T-helper 2 cell treated with Interferon-gamma antibody and Interleukin-4, amounts not matched to agents 5 μg/mL and 100 μg/mL, for 36 hours (primary cell): ENCODE measurements at regions not wholly inside any gene's neighbourhood (a gene's known extent, or its start where the extent isn't known, plus 50 kb on each side); places are given as distances from the start of the nearest gene placed in this dataset.

ENCODE experiments used
- DNase-seq: peaks from one replicate; pipeline ENCODE4 v3.0.0; 2021; ENCODE audit warnings: low spot score
- H3K27ac Mint-ChIP-seq: one replicate; pipeline ENCODE4 v1.8.0; 2021; ENCODE audit warnings: mild to moderate bottlenecking, mixed read lengths
- H3K27me3 Mint-ChIP-seq: one replicate; pipeline ENCODE4 v1.8.0; 2021; ENCODE audit warnings: low read depth, mixed read lengths
- H3K36me3 Mint-ChIP-seq: one replicate; pipeline ENCODE4 v1.8.0; 2021; ENCODE audit warnings: low read depth, mixed read lengths
- H3K4me1 Mint-ChIP-seq: one replicate; pipeline ENCODE4 v1.8.0; 2021; ENCODE audit warnings: low read depth, mixed read lengths
- H3K4me3 Mint-ChIP-seq: one replicate; pipeline ENCODE4 v1.8.0; 2022; ENCODE audit warnings: mild to moderate bottlenecking, moderate library complexity, mixed read lengths
- H3K9me3 Mint-ChIP-seq: one replicate; pipeline ENCODE4 v1.8.0; 2021; ENCODE audit warnings: mixed read lengths

GRCh38 chr13:39232401-39232980 is 194.2 kb downstream of the NHLRC3 start:
- Mint-ChIP-seq H3K27ac (no peak overlapping the region), H3K9me3 (no peaks in the 10 kb centered on the region), H3K27me3 (peaks cover 13% of the 10 kb centered on the region), H3K4me1 (no peaks in the 10 kb centered on the region), H3K4me3 (no peak overlapping the region), H3K36me3 (no peaks in the 10 kb centered on the region)
- no peak for DNase-seq

- H3K27me3 Mint-ChIP-seq = peaks cover 17% of the 10 kb centered on the region
- H3K4me3 Mint-ChIP-seq = no peak overlapping the region
- H3K36me3 Mint-ChIP-seq = no peaks in the 10 kb centered on the region
- H3K4me1 Mint-ChIP-seq = no peaks in the 10 kb centered on the region
- H3K27ac Mint-ChIP-seq = no peak overlapping the region
- no peak for DNase-seq
- H3K9me3 Mint-ChIP-seq = no peaks in the 10 kb centered on the region
Measured at GRCh38 chr13:39232999-39233398, 194.7 kb downstream of the NHLRC3 start.

- Mint-ChIP-seq H3K9me3 (no peaks in the 10 kb centered on the region), H3K27ac (no peak overlapping the region), H3K27me3 (peaks cover 18% of the 10 kb centered on the region), H3K4me3 (no peak overlapping the region), H3K36me3 (no peaks in the 10 kb centered on the region), H3K4me1 (no peaks in the 10 kb centered on the region)
- DNase-seq = no peak
Measured at GRCh38 chr13:39233519-39233918, 195.3 kb downstream of the NHLRC3 start.

GRCh38 chr13:39244561-39245230 is 206.4 kb downstream of the NHLRC3 start:
- no peaks in the 10 kb centered on the region for H3K9me3 Mint-ChIP-seq
- H3K4me3 Mint-ChIP-seq = no peak overlapping the region
- no peak for DNase-seq
- H3K4me1 Mint-ChIP-seq = peaks cover 6% of the 10 kb centered on the region
- peaks cover 6% of the 10 kb centered on the region for H3K27me3 Mint-ChIP-seq
- H3K36me3 Mint-ChIP-seq = no peaks in the 10 kb centered on the region
- peak overlapping the region; percentile 19 for H3K27ac Mint-ChIP-seq

DNA sequence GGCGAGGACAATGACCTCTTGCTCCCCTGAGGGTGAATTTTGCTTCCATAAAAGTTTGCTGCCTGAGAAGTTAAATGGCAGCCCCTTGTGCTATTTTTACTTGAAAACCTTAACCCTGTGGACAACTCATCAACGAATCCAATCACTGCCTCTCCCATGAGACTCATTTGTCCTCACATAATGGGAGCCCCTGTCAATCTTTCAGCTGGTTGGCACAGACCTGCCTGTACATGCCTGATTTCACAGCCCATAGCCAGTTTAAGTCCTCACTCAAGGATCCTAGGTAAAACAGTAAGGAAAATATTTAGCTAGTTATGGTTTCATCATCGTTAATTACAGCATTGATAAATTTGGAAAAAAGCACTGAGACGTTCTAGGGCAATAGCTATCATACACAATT is 207.4 kb downstream of the NHLRC3 start:
- Mint-ChIP-seq H3K4me1 (peaks cover 6% of the 10 kb centered on the region), H3K27ac (no peak overlapping the region), H3K9me3 (no peaks in the 10 kb centered on the region), H3K4me3 (no peak overlapping the region), H3K27me3 (peaks cover 4% of the 10 kb centered on the region), H3K36me3 (no peaks in the 10 kb centered on the region)
- DNase-seq = no peak

DNA sequence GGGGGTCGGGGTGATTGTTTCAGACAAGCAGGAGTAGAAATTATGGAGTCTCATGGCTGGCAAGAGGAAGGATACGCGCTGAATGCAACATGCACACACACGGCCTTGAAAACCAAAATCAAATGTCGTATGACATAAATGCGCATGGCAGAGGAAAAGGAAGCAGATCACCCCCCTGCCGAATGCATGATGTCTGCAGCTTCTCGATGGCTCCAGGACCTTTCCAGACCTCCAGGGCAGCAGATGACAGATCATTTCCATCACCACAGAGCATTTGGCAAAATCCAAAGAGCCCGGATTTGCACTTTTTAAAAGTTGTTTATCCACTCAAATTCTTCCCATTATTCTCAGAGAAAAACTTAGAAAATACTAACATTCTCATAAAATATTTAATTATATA is 211.7 kb downstream of the NHLRC3 start:
- Mint-ChIP-seq H3K4me3 (no peak overlapping the region), H3K9me3 (no peaks in the 10 kb centered on the region), H3K4me1 (no peaks in the 10 kb centered on the region), H3K27me3 (no peaks in the 10 kb centered on the region), H3K36me3 (no peaks in the 10 kb centered on the region), H3K27ac (no peak overlapping the region)
- DNase-seq = no peak

DNA sequence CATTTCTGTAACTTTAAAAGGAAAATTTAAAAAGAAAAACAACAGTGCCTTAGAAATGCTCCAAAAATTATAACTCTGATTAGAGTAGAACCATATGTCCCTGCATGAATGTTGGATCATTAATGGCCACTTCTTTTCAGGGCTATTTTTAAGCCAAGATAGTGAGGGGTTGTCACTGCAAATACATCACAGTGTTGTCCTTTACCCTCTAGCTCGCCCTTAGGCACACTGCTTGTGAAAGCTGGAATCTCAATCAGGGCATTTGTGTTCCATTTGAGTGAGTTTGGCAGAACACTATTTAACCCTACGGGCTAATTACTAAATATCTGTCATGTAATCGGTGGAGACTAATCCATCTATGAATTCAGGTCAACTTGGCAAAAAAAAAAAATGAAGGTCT is 212.2 kb downstream of the NHLRC3 start:
- Mint-ChIP-seq H3K27me3 (no peaks in the 10 kb centered on the region), H3K27ac (no peak overlapping the region), H3K36me3 (no peaks in the 10 kb centered on the region), H3K4me1 (no peaks in the 10 kb centered on the region), H3K9me3 (no peaks in the 10 kb centered on the region), H3K4me3 (no peak overlapping the region)
- DNase-seq = no peak

DNA sequence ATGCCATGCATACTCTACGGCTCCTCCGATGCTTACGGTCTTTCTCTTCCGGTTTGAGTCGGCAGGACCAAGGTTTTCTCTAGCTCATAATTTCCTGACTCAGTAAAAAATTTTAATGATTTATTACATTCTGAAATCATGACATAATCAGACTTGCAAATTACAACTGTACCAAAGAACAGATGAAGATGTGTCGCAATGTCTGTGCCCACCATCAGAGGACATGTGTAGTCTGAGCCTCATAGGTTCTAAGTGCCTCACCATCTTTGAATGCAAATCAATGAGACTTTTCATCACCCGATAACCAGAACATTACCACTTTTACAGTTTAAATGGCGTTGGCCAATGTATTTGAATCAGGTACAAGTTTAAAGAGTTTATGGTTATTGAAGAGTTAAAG is 213.1 kb downstream of the NHLRC3 start:
- no peak for DNase-seq
- Mint-ChIP-seq H3K27me3 (no peaks in the 10 kb centered on the region), H3K27ac (no peak overlapping the region), H3K9me3 (no peaks in the 10 kb centered on the region), H3K4me1 (no peaks in the 10 kb centered on the region), H3K36me3 (no peaks in the 10 kb centered on the region), H3K4me3 (no peak overlapping the region)

DNA sequence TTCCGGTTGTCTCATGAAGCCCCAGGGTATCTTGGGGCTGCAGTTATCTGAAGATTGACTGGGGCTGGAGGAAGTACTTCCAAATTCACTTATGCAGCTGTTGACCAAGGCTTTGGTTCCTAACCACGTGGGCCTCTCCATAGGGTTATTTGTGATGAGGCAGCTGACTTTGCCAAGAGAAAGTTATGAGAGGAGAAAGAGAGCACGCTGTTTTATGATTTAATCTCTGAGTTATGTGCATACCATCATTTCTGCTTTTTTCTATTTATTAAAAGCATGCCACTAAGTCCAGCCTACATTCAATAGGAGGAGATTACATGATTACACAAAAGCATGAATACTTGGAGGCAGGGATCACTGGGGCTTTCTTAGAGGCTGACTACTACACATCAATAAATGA is 215.5 kb downstream of the NHLRC3 start:
- Mint-ChIP-seq H3K36me3 (no peaks in the 10 kb centered on the region), H3K4me3 (no peak overlapping the region), H3K9me3 (no peaks in the 10 kb centered on the region), H3K27me3 (no peaks in the 10 kb centered on the region), H3K27ac (no peak overlapping the region), H3K4me1 (no peaks in the 10 kb centered on the region)
- DNase-seq = no peak

GRCh38 chr13:39254601-39255000 is 216.3 kb downstream of the NHLRC3 start:
- H3K27ac Mint-ChIP-seq = no peak overlapping the region
- H3K36me3 Mint-ChIP-seq = no peaks in the 10 kb centered on the region
- no peaks in the 10 kb centered on the region for H3K27me3 Mint-ChIP-seq
- no peak overlapping the region for H3K4me3 Mint-ChIP-seq
- H3K9me3 Mint-ChIP-seq = no peaks in the 10 kb centered on the region
- H3K4me1 Mint-ChIP-seq = peaks cover 4% of the 10 kb centered on the region
- no peak for DNase-seq

GRCh38 chr13:39257642-39258041 is 219.4 kb downstream of the NHLRC3 start:
- Mint-ChIP-seq H3K27ac (no peak overlapping the region), H3K9me3 (no peaks in the 10 kb centered on the region), H3K4me3 (no peak overlapping the region), H3K36me3 (no peaks in the 10 kb centered on the region), H3K27me3 (peaks cover 3% of the 10 kb centered on the region), H3K4me1 (peaks cover 10% of the 10 kb centered on the region)
- DNase-seq = no peak

GRCh38 chr13:39259371-39260140 is 221.3 kb downstream of the NHLRC3 start:
- peak; percentile 28 for DNase-seq
- no peak overlapping the region for H3K27ac Mint-ChIP-seq
- H3K9me3 Mint-ChIP-seq = no peaks in the 10 kb centered on the region
- H3K36me3 Mint-ChIP-seq = no peaks in the 10 kb centered on the region
- H3K4me1 Mint-ChIP-seq = peaks cover 10% of the 10 kb centered on the region
- H3K27me3 Mint-ChIP-seq = peaks cover 5% of the 10 kb centered on the region
- no peak overlapping the region for H3K4me3 Mint-ChIP-seq

DNA sequence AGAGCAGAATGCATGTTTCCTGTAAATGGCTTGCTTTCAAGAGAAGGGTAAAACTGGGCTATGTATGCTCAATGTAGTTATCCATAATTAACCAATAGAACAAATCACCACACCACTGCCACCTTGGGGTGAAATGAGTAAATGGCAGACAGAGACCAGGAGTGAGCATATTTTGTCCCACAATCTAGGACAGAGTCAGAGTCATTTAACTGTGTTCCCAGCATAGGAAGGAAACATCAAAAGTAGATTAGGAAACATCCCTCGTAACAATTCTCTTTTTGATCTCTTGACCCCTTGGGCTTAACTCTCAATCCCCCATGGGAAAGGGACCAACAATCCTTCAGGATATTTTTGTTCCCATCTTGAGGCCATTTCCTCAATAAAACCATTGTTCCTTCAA is 224.8 kb downstream of the NHLRC3 start:
- Mint-ChIP-seq H3K27ac (no peak overlapping the region), H3K4me3 (no peak overlapping the region), H3K27me3 (peaks cover 8% of the 10 kb centered on the region), H3K36me3 (no peaks in the 10 kb centered on the region), H3K4me1 (peaks cover 10% of the 10 kb centered on the region), H3K9me3 (no peaks in the 10 kb centered on the region)
- peak; percentile 22 for DNase-seq

- DNase-seq = no peak
Measured at GRCh38 chr13:39263531-39263930, 225.3 kb downstream of the NHLRC3 start.

More at GRCh38 chr13:39263531-39263930, 225.3 kb downstream of the NHLRC3 start:
- H3K36me3 Mint-ChIP-seq = no peaks in the 10 kb centered on the region
- H3K4me3 Mint-ChIP-seq = no peak overlapping the region
- peaks cover 8% of the 10 kb centered on the region for H3K27me3 Mint-ChIP-seq
- no peak overlapping the region for H3K27ac Mint-ChIP-seq
- no peaks in the 10 kb centered on the region for H3K9me3 Mint-ChIP-seq
- H3K4me1 Mint-ChIP-seq = peaks cover 10% of the 10 kb centered on the region
